ENCODE measurements at regions not wholly inside any gene's neighbourhood (a gene's known extent, or its start where the extent isn't known, plus 50 kb on each side); places are given as distances from the start of the nearest gene placed in this dataset.

DNA sequence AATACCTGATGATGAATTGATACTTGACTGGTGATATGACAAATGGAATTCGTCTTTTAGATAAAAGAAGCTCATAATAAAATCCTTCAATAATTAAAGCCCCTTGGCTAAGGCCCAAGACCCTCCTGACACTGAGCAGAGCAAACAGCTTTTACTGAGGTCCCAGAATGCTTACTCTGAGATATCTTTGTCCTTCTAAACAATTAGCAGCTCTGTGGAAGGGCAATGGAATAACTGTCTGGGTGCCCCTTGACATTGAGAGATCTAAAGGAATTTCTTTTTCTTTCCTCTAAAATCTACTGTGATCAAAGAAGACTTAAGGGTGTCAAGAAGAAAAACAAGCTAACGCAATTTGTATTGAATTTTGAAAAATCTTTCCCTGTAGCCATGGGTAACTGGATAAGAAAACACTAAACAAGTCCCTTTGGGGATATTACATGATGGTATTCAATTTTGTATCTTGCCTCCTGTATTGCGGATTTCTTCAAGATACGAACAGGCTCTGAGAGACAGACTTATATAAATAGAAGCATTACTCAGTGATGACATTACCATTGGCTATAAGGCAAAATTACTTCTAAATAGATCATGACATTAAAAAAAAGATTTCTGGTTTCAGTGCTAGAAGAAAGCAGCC is 128.8 kb downstream of the MREG start:
- in situ Hi-C loops (cut with HindIII; ENCODE audit: low pct_unique_long_range_greater_than_20kb, low sequenced_read_pairs) (no loop called here), intact Hi-C loops (cut with micrococcal nuclease; ENCODE audit: unreplicated experiment) (no loop called here)
- Histone ChIP-seq H3K4me3 (ENCODE audit: low read depth in 2 of 2, low read length in 2 of 2) (no peak overlapping the region), H3K27me3 (ENCODE audit: control insufficient read depth, insufficient read depth, low read length) (no peaks in the 10 kb centered on the region; the same call in 1 of the 2 replicates), H3K27ac (ENCODE audit: low read length) (no peak overlapping the region), H3K9me3 (ENCODE audit: control insufficient read depth, insufficient read depth, low read depth, low read length) (no peaks in the 10 kb centered on the region), H3K4me1 (ENCODE audit: control insufficient read depth, insufficient read depth, low read length) (no peaks in the 10 kb centered on the region), H3K36me3 (ENCODE audit: control insufficient read depth, insufficient read depth, low read length) (no peaks in the 10 kb centered on the region)
- POLR2A ChIA-PET = no interaction called here
- no peak for TF ChIP-seq POLR2AphosphoS5 (IDR thresholded peaks at IDR 0.05; ENCODE audit: low read depth, low read length)
- no peak for DNase-seq (ENCODE audit: low read depth, low spot score)
- no peak for ATAC-seq
- CTCF ChIA-PET = no interaction called here
- BruUV-seq (replicated peaks) = no TSS peak

DNA sequence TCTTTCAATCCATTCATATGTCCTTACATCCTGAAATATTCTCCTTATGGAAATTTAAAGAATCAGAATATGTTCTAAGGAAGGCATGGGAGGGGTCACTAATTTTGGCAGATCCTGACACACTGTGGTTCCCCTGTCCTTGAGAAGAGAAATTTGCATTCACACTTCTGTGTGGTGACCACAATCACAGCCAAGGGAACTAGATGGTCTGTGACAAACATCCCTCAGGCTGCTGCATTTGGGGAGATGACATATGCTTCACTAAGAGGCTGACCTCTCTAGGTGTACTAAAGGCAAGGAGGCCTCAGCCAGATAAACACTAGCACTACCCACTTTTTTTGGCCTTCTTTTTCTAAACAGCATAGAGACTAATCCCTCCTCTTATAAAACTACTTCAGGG is 129.6 kb downstream of the MREG start:
- ATAC-seq = no peak
- H3K4me1 ChIP-seq (ENCODE audit: control insufficient read depth, insufficient read depth, low read length) = no peaks in the 10 kb centered on the region
- H3K27me3 ChIP-seq (ENCODE audit: control insufficient read depth, insufficient read depth, low read length) = no peaks in the 10 kb centered on the region; the same call in 1 of the 2 replicates
- TF ChIP-seq, protein P1, sequence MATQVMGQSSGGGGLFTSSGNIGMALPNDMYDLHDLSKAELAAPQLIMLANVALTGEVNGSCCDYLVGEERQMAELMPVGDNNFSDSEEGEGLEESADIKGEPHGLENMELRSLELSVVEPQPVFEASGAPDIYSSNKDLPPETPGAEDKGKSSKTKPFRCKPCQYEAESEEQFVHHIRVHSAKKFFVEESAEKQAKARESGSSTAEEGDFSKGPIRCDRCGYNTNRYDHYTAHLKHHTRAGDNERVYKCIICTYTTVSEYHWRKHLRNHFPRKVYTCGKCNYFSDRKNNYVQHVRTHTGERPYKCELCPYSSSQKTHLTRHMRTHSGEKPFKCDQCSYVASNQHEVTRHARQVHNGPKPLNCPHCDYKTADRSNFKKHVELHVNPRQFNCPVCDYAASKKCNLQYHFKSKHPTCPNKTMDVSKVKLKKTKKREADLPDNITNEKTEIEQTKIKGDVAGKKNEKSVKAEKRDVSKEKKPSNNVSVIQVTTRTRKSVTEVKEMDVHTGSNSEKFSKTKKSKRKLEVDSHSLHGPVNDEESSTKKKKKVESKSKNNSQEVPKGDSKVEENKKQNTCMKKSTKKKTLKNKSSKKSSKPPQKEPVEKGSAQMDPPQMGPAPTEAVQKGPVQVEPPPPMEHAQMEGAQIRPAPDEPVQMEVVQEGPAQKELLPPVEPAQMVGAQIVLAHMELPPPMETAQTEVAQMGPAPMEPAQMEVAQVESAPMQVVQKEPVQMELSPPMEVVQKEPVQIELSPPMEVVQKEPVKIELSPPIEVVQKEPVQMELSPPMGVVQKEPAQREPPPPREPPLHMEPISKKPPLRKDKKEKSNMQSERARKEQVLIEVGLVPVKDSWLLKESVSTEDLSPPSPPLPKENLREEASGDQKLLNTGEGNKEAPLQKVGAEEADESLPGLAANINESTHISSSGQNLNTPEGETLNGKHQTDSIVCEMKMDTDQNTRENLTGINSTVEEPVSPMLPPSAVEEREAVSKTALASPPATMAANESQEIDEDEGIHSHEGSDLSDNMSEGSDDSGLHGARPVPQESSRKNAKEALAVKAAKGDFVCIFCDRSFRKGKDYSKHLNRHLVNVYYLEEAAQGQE (IDR thresholded peaks at IDR 0.05; ENCODE audit: insufficient read depth in 1 of 2, low read depth in 2 of 2, low read length in 1 of 2) = no peak
- no peak for TF ChIP-seq POLR2AphosphoS5 (IDR thresholded peaks at IDR 0.05; ENCODE audit: low read depth, low read length)
- ChIA-PET CTCF (no interaction called here), POLR2A (no interaction called here)
- DNase-seq (ENCODE audit: low read depth, low spot score) = no peak
- intact Hi-C loops (cut with micrococcal nuclease; ENCODE audit: unreplicated experiment) (no loop called here), in situ Hi-C loops (cut with HindIII; ENCODE audit: low pct_unique_long_range_greater_than_20kb, low sequenced_read_pairs) (no loop called here)
- no peaks in the 10 kb centered on the region for H3K9me3 ChIP-seq (ENCODE audit: control insufficient read depth, insufficient read depth, low read depth, low read length)
- H3K36me3 ChIP-seq (ENCODE audit: control insufficient read depth, insufficient read depth, low read length) = no peaks in the 10 kb centered on the region
- BruUV-seq (replicated peaks) = no TSS peak
- H3K4me3 ChIP-seq (ENCODE audit: low read depth in 2 of 2, low read length in 2 of 2) = no peak overlapping the region
- H3K27ac ChIP-seq (ENCODE audit: low read length) = no peak overlapping the region

DNA sequence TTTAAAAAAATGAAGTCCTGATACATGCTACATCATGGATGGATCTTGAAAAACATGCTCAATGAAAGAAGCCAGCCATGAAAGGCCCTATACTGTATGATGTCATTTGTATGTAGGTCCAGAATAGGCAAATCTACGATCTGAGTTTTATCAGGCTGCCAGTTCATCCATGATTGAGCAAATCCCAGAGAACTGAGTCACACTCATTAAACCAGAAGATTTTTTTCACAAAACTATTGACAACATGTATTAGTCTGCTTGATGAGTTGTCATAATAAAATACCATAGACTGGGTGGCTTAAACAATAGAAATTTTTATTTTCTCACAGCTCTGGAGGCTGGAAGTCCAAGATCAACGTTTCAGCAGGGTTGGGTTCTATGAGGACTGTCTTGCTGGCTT is 130.7 kb downstream of the MREG start:
- Histone ChIP-seq H3K9me3 (ENCODE audit: control insufficient read depth, insufficient read depth, low read depth, low read length) (no peaks in the 10 kb centered on the region), H3K4me1 (ENCODE audit: control insufficient read depth, insufficient read depth, low read length) (no peaks in the 10 kb centered on the region), H3K27me3 (ENCODE audit: control insufficient read depth, insufficient read depth, low read length) (no peaks in the 10 kb centered on the region; the same call in 1 of the 2 replicates), H3K27ac (ENCODE audit: low read length) (no peak overlapping the region), H3K4me3 (ENCODE audit: low read depth in 2 of 2, low read length in 2 of 2) (no peak overlapping the region), H3K36me3 (ENCODE audit: control insufficient read depth, insufficient read depth, low read length) (no peaks in the 10 kb centered on the region)
- ATAC-seq (no peak), DNase-seq (ENCODE audit: low read depth, low spot score) (no peak)
- CTCF ChIA-PET = no interaction called here
- TF ChIP-seq, protein P1 (IDR thresholded peaks at IDR 0.05; ENCODE audit: insufficient read depth in 1 of 2, low read depth in 2 of 2, low read length in 1 of 2) = no peak
- TF ChIP-seq SIN3A (IDR thresholded peaks at IDR 0.05; ENCODE audit: borderline replicate concordance, insufficient read depth, low read depth, low read length) (no peak), POLR2AphosphoS5 (IDR thresholded peaks at IDR 0.05; ENCODE audit: low read depth, low read length) (no peak), TCF7L2 (IDR thresholded peaks at IDR 0.05; ENCODE audit: low read depth, low read length) (no peak)
- TF ChIP-seq, protein P2, sequence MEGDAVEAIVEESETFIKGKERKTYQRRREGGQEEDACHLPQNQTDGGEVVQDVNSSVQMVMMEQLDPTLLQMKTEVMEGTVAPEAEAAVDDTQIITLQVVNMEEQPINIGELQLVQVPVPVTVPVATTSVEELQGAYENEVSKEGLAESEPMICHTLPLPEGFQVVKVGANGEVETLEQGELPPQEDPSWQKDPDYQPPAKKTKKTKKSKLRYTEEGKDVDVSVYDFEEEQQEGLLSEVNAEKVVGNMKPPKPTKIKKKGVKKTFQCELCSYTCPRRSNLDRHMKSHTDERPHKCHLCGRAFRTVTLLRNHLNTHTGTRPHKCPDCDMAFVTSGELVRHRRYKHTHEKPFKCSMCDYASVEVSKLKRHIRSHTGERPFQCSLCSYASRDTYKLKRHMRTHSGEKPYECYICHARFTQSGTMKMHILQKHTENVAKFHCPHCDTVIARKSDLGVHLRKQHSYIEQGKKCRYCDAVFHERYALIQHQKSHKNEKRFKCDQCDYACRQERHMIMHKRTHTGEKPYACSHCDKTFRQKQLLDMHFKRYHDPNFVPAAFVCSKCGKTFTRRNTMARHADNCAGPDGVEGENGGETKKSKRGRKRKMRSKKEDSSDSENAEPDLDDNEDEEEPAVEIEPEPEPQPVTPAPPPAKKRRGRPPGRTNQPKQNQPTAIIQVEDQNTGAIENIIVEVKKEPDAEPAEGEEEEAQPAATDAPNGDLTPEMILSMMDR (IDR thresholded peaks at IDR 0.05) = no peak
- intact Hi-C loops (cut with micrococcal nuclease; ENCODE audit: unreplicated experiment) (no loop called here), in situ Hi-C loops (cut with HindIII; ENCODE audit: low pct_unique_long_range_greater_than_20kb, low sequenced_read_pairs) (no loop called here)
- POLR2A ChIA-PET = no interaction called here
- BruUV-seq (replicated peaks) = no TSS peak
